GM18951 (cell line): ENCODE measurements at regions not wholly inside any gene's neighbourhood (a gene's known extent, or its start where the extent isn't known, plus 50 kb on each side); places are given as distances from the start of the nearest gene placed in this dataset.

ENCODE experiments used
- POLR2A ChIP-seq: IDR thresholded peaks from 4 replicates; pipeline ENCODE4 v1.6.1; 2011; ENCODE audit warnings: mild to moderate bottlenecking; ENCODE audit not compliant: insufficient read length, insufficient read depth; ENCODE audit errors: extremely low read depth
- in situ Hi-C: fragments of 300-500 bp; cut with MboI; formaldehyde crosslinking; loops from one replicate; pipeline ENCODE4 v1.12.0; 2022; ENCODE audit warnings: low sequenced_read_pairs, mixed read lengths, inconsistent platforms; ENCODE audit not compliant: unreplicated experiment

DNA sequence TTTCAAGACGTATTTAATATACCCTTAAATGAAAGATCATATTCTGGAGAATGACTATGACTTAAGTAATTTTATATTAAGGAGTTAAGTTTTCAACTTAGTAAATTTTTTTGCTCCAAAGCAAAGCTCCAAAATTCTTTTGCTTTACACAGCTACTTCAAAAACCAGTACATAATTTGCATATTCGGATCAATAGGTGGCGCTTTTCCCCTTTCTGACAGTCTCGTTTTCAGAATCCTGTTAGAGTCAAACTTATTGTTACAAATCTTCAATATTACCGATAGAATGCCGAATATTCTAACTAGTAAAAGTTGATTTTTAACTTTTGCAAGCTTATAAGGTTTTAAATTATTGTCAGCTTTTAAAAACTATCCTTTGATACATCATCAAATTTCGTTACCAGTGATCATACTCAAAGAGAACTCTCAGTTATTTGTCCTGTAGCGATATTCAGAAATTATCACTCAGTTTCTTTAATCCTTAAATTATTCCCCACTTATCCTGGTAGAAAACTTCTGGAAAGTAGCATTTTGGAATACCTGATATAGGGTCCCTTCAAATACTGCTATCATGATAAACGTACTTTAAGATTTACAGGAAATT lies 852.7 kb upstream of the KLHL1 start:
- no peak for TF ChIP-seq POLR2A
- in situ Hi-C loops: no loop called here

DNA sequence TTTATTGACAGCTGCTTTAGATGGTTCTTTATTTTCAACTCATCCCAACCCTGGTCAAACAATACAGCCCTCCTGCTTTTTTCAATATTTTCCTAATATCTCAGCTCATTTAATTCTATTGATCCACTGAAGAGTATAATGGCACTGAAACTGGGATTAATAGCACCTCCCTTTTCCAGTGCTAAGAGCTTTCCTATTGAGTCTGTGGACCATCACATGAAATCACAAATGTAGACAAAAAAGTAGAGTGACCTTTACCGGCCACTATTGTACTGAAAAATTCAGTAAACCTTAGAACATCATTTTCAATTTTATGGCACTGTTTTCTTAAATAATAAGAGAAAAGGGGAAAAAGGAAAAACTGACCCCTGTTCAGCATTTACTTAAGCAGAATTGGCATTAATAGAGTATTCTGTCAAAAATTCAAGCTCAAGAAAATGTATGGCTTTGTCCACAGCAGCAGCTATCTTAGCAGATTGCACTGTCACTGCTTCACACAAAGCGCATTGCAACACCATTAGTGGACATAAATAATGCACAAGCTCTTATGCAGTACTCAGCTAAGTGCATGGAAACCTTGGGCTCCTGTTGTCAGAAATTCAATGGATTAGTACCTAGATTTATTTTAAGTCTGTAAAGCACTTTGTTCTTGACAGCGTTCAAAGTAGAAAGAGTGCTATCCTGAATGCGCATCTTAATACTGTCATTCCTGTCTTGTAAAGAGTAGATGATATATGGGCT lies 851.0 kb upstream of the KLHL1 start:
- no peak for TF ChIP-seq POLR2A
- in situ Hi-C loops: no loop called here

DNA sequence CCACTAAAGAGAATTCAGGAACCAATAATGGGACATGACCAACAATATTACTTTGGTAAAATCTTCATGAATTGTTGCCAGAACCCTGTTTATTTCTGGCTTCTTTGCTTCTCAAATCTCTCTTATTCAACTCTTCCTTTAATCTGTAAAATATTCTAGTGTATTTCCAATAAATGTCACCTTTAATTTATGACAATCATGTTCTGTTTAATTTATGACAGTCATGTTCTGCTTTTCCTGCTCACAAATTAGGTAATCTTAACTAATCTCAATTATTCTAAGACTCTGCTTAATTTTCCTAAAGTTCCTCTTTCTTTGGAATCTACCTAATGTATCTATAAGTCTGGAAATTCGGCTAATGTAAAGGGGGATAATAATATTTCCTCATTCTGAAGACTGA lies 847.6 kb upstream of the KLHL1 start:
- TF ChIP-seq POLR2A: no peak
- in situ Hi-C loops: no loop called here

DNA sequence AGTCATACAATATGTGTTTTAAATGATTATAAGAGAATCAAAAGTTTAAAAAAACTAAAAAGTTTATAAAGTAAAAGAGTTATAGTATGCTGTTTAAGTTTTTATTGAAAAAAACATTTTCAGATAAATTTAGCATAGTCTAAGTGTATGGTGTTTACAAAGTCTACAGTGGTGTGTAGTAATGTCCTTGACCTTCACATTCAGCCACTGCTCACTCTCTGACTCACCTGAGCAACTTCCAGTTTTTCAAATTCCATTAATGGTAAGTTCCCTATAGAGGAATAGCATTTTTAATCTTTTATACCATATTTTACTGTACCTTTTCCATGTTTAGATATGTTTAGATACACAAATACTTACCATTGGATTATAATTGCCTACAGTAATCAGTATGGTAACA lies 842.4 kb upstream of the KLHL1 start:
- in situ Hi-C loops: no loop called here
- TF ChIP-seq POLR2A: no peak

DNA sequence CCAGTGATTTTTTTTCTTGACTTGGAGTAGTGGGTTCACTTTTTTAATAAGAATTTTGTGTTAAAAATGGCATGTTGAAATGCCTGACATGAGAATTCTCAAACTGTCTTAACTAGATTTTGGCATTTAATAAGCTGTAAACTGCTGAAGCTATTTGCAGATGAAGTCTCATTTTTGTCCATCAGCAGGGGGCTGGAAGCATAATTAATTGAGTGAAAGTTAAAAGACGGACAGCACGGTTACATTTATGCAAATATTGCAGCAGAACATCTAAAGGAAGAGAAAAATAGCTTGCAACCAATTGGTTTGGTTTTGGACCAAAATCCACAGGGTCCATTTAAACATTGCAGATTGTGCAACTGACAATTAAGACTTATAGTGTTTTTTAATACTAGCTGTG lies 837.3 kb upstream of the KLHL1 start:
- in situ Hi-C loops: no loop called here
- no peak for TF ChIP-seq POLR2A

DNA sequence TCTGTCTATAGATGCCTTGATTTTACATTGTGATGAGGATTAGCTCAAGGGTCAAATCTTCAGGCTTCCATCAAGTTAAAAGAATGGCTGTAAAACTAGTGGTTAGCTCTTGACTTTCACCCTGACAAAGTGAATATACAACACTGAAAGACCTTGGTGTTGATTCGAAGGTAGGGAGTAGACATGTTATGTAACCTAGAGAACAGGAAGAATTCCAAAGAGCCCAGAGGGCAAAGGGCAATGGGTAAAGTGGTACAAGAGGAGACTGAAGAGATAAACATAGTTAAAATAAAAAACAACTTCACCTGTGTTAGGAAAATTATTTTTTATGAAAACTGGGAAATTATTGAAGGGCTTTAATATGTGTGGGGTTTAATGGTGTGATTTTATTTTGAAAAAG lies 833.2 kb upstream of the KLHL1 start:
- TF ChIP-seq POLR2A: no peak
- in situ Hi-C loops: no loop called here

DNA sequence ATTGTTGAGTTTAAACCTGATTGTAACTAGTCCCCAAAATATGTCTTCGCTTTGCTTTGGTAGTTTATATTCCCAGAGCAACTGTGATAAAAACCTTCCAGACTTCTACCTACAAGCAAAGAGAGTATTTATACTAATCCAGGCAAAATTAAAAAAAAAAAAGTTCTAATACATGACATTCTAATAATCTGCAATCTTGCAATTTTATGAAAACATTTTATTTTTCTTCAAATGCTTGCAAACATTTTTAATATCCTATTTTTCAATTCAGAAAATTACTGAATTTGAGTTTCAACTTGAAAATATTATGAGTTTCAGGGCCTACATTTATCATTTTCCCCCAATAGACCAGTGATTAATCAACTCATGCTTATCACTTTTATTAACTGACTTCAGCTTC lies 830.2 kb upstream of the KLHL1 start:
- in situ Hi-C loops: no loop called here
- no peak for TF ChIP-seq POLR2A

DNA sequence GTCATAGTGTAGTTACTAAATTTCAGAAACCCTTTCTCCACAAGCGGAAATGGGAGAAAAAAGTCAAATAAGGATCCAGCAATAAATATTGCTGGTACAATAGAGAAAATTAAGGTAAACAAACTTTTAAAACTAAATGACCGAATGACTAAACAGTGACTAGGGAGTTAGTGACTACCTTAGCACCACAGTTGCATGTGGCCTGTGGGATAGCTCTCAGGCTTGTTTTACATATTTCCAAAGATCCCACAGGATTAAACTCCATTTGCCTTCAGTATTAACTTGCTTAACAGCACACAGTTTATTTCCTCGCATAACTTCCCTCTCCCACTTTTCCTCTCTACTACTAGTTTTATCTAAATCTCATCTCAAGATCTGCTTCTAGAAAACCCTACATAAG lies 824.3 kb upstream of the KLHL1 start:
- in situ Hi-C loops: no loop called here
- no peak for TF ChIP-seq POLR2A

DNA sequence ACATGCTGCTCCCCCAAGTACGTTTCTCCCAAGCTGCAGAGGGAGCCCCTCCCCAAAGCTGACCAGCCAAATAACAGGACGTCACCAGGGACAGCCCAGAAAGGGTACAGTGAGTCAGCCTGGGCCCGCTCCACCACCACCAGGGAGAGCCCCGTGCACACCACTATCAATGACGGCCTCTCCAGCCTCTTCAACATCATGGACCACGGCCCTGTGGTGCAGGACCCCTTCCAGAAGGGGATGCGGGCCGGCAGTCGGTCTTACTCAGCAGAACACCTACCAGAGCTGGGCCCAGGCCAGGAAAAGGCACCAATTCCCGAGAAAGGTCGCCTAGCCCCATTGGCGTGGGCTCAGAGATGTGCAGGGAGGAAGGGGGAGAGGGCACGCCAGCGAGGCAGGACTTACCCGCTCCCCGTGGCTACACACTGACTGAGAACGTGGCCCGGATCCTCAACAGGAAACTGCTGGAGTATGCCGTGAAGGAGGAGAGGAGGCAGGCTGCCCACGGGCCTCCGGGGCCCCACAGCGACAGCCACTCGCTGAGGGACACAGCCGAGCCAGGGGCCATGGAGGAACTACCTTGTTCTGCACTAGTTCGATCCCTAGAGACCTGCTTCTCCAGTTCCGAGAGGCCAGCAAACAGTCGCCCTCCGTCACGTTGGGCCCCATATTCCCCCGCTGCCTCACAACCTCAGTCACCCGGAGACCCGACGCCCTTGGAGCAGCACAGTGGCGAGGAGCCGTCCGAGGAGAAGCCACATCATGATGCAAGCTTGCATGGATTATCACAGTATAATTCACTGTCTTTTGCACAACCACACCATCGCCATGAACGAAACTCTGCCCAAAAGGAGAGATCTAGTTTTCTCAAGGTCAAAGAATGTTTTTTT lies 815.9 kb upstream of the KLHL1 start:
- no peak for TF ChIP-seq POLR2A
- in situ Hi-C loops: no loop called here

DNA sequence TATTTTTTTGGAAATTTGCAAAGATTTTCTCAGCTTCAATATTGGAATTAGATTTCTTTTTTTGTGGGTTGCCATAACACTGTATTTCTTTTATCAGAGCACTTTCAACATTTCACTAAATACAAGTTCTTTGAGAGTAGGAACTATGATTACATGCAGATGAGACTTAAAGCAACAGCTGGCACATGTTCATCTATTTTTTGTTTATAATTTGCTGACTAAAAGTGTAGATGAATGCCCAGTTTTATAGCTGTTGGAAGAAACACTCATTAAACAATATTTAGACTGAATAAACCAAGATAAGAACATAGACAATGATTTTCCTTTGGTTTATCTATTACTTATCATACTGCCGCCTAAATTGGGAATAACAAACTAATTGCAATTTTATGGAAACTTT lies 803.0 kb upstream of the KLHL1 start:
- TF ChIP-seq POLR2A: no peak
- in situ Hi-C loops: no loop called here

DNA sequence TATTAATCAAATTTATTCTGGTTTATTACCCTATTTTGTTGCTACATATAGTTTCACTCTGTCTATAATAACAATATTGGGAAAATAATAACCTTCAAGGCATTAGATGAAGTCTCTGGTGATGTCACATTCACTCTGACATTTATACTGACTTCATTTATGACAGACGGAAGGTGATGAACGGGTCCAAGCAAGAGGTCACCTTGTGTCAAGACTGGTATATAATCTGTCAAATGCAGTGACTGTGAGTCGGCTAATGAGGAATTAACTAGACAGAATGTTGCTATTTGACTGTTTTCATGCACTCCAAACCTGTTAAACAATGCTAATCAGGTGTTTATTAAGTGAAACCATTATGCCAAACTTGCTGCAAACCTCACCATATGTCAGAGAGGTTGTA lies 800.5 kb upstream of the KLHL1 start:
- TF ChIP-seq POLR2A: no peak
- in situ Hi-C loops: no loop called here

DNA sequence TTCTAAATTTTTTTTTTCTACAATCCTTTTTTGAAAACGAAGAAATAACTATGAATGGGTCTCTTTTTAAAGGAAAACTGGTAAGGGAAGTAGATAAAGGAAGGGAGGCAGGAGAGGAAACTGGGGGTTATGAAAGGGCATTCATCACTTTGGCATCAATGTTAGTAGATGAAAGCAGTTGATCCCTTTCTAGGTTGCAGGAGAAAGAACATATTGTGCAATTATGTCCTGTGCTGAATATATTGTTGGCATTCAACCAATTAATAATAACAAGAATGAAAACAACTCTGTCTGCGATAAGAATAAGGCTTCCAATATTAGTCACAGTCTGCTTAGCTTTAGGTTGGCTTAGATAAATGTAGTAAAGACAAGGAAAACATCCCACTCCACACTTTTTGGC lies 796.8 kb upstream of the KLHL1 start:
- in situ Hi-C loops: no loop called here
- TF ChIP-seq POLR2A: no peak

DNA sequence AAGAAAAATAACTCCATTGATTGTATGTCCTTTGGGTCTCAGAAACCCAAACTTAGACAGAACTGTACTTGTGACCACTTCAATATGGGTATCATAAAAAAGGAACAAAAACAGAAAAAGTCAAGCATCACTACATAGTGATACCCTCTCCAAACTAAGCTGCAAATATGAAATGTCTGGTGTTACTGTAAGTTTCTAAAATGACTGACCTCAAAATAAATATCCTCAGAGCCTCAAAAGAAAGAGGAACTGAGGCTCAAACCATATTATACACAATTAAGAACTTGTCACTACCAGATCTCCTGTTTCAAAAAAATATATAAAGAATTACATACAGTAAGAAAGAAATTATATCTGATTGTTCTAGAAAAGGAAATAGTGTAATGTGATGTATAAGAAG lies 787.9 kb upstream of the KLHL1 start:
- TF ChIP-seq POLR2A: no peak
- in situ Hi-C loops: no loop called here

DNA sequence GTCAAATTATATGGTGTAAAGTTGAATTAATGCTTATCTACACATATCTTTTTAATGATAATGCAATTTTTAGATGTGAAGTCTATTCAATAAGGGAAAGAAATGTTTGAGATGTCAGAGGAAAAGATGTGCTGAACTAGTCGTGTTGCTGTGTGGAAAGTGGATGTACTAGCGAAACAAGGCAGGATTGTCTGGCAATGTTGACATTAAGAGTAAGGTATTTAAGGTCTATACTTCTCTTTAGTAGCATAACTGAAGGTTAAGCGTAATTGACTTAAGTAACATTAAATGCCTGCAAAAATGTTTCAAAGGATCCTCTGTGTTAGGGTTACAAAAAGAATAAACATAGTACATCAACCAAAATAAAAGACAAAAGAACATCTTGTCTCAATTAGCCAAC lies 787.3 kb upstream of the KLHL1 start:
- in situ Hi-C loops: no loop called here
- TF ChIP-seq POLR2A: no peak
